Psoas muscle (tissue), 7 donors: ENCODE measurements at regions not wholly inside any gene's neighbourhood (a gene's known extent, or its start where the extent isn't known, plus 50 kb on each side); places are given as distances from the start of the nearest gene placed in this dataset.

Experiments
- ATAC-seq, 4 donors: fragments of 200-7000 bp; cut with Tn5 transposase; one replicate each; pipeline ENCODE4 v1.9.1; 2020; ENCODE audit warnings: moderate library complexity in 3 of 4, mild to moderate bottlenecking in 2 of 4
- DNase-seq, 2 donors: peaks; one replicate each; pipeline ENCODE4 v3.0.0-alpha.2; 2020
- H3K27ac ChIP-seq: fragments of 200-600 bp; one replicate; pipeline ENCODE4 v1.8.0; 2022
- H3K27me3 ChIP-seq, 3 donors: fragments of 200-600 bp in 1 of 3; one replicate each; pipeline versions ENCODE4 v1.6.1 to v1.8.0; 2013 to 2022; ENCODE audit warnings: low read length in 2 of 3, mild to moderate bottlenecking in 2 of 3, moderate library complexity in 1 of 3; ENCODE audit not compliant: insufficient read depth in 3 of 3
- H3K36me3 ChIP-seq, 2 donors: fragments of 200-600 bp in 1 of 2; one replicate each; pipeline versions ENCODE4 v1.6.1 to v1.8.0; 2013 to 2022; ENCODE audit warnings: low read depth in 1 of 2, mild to moderate bottlenecking in 1 of 2, moderate library complexity in 1 of 2; ENCODE audit not compliant: insufficient read depth in 1 of 2
- H3K4me1 ChIP-seq: fragments of 200-600 bp; one replicate; pipeline ENCODE4 v1.8.0; 2022
- H3K4me3 ChIP-seq: fragments of 200-600 bp; one replicate; pipeline ENCODE4 v1.8.0; 2022; ENCODE audit warnings: mild to moderate bottlenecking
- H3K9me3 ChIP-seq: fragments of 200-600 bp; one replicate; pipeline ENCODE4 v1.8.0; 2022
- WGBS, 3 donors: extraction: QIAGEN DNeasy Blood & Tissue Kit; methylation state at CpG; one replicate each; pipeline versions ENCODE4 v1.1.6 to v1.1.7; 2013; 5-methylcytosine and 5-hydroxymethylcytosine counted together
- intact Hi-C, 2 donors: fragments of 100-400 bp; cut with DNase I; formaldehyde crosslinking; loops; one replicate each; pipeline versions ENCODE4 v1.11.0 to v1.14.2; 2022
- TF ChIP-seq, protein P1 (sequence below): fragments of 200-600 bp; IDR thresholded peaks from one replicate; pipeline ENCODE4 v1.8.0; 2022; ENCODE audit warnings: antibody characterized with exemption
- donor health status: healthy with polysubstance abuse.
- donor health status: DM: no; HTN: no; CAD: no; lungs with moderate emphysema.
- donor health status: Bipolar disorder and iron deficiency.
- donor health status: healthy.
- donor health status: DM: yes; HTN: yes; CAD: no.
- donor health status: DM: no; HTN: no; CAD: no.
- donor health status: DM: yes; HTN: yes; CAD: no.

DNA sequence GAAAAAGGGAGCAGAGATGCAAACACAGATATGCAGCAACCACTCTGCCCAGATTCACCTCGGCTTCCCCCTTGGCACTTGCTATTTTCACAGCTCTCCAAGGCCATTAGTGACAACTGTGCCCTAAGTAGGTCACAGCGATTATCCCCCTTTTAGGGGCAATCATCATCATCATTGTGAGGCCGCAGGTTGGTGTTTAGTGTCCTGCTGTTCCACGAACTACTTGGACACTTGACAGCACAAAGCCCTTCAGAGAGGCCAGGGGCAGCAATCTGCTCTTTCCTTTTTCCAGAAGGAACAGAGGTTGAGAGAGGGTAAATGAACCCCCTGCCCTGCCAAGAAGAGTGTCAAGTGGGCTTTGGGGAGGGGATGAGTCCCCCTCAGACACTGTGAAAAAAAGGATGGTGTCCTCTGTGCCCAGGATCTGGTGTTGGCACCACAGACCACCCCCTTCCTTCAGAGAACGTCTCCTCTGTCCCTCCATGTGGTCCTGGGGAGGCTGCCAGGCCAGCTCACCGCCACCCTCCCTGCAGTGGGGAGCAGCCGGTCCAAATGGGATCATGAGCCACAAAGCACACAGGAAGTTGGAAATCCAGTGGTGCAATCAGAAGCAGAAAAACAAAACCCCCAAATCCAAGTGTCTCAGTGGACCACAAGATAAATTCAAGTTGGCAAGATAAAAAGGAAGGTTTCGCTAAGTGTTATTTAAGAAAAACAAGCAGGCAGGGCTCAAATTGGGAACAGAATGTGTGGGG, 78.4 kb upstream of the MED9 start:
- no peaks in the 10 kb centered on the region for H3K27me3 ChIP-seq
- TF ChIP-seq, protein P1, sequence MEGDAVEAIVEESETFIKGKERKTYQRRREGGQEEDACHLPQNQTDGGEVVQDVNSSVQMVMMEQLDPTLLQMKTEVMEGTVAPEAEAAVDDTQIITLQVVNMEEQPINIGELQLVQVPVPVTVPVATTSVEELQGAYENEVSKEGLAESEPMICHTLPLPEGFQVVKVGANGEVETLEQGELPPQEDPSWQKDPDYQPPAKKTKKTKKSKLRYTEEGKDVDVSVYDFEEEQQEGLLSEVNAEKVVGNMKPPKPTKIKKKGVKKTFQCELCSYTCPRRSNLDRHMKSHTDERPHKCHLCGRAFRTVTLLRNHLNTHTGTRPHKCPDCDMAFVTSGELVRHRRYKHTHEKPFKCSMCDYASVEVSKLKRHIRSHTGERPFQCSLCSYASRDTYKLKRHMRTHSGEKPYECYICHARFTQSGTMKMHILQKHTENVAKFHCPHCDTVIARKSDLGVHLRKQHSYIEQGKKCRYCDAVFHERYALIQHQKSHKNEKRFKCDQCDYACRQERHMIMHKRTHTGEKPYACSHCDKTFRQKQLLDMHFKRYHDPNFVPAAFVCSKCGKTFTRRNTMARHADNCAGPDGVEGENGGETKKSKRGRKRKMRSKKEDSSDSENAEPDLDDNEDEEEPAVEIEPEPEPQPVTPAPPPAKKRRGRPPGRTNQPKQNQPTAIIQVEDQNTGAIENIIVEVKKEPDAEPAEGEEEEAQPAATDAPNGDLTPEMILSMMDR, result no peak
- peak overlapping the region; percentile 41 for H3K27ac ChIP-seq
- ATAC-seq, result peak; percentile 39 to 82 (median 52)
- H3K4me1 ChIP-seq, result no peaks in the 10 kb centered on the region
- H3K4me3 ChIP-seq, result no peak overlapping the region
- intact Hi-C loops, result no loop called here
- peaks cover 3% of the 10 kb centered on the region for H3K9me3 ChIP-seq
- DNase-seq, result peak; percentile 70 to 87
- H3K36me3 ChIP-seq, result no peaks in the 10 kb centered on the region
- 34 to 46% (median 43%) methylated on average over 8 of the region's 8 CpGs for WGBS, 3 donors

DNA sequence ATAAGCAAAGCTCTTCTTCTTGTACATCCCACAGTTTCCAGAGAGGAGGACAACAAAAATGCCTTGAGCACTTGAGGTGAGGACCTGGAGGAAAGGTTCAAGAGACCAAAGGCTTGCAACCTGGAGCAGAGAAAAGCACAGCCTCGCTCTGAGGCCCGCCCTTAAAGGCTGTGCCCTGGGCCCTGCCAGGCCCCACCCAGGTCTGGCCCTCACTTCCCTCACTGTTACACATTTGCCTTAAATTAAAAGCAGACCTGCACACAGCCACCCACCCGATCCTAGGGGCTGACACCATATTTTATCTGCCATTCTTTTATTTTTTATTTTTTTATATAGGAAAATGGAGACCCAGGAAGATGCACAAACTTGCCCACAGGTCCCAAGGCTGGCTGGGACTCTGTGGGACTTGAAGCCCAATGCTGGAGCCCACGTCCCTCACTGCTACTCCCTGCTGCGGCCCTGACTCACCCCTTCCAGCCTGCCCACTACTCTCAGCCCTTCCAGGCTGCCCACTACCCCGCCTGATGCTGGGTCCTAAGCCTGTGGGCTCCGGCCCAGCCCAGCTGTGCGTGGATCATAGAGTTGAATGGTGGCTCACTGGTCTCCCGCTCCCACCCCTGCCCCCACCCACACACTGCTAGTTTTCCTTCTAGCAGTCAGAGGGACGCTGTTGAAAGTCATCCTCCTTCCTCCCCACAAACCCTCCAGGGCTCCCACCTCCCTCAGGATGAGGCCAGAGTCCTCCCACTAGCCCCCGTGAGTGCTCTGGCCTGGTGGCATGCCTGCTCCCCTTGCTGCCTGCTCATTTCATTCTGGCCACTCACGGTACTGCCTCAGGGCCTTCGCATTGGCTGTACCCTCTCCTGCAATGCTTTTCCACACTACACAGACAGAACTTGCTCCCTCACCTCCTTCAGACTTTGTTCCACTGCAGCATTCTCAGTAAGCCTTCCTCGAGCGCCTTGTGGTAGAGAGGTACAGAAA, 77.6 kb upstream of the MED9 start:
- peak in 2 of 4 donors; percentile 34 to 70 for ATAC-seq
- Histone ChIP-seq H3K4me1 (no peaks in the 10 kb centered on the region), H3K36me3 (no peaks in the 10 kb centered on the region), H3K27ac (peak overlapping the region; percentile 4), H3K9me3 (peaks cover 3% of the 10 kb centered on the region), H3K27me3 (no peaks in the 10 kb centered on the region), H3K4me3 (no peak overlapping the region)
- 70 to 80% (median 71%) methylated on average over 15 of the region's 15 CpGs for WGBS, 3 donors
- TF ChIP-seq, protein P1, result no peak
- intact Hi-C loops, result no loop called here
- peak; percentile 41 to 74 for DNase-seq

DNA sequence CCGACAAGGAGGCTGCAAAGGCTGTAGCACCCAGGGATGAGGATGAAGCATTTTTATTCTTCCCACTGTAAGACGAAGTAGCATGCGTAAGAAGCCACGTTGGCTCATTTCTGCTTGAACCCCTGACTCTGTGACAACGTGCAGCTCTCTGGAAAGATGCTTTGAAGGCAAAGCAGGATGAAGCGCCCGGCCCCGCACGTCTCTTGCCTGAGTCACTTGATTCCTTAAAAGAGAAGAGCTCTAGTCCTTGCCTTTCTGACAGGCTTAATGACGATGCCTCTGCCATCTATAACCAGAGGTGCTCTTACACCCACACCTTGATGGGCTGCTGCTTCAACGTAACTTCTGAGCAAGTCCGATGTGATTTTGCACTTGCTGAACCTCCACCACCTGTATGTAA, 76.7 kb upstream of the MED9 start:
- DNase-seq (no peak), ATAC-seq (no peak)
- Histone ChIP-seq H3K9me3 (peaks cover 3% of the 10 kb centered on the region), H3K36me3 (no peaks in the 10 kb centered on the region), H3K4me1 (no peaks in the 10 kb centered on the region), H3K27me3 (no peaks in the 10 kb centered on the region), H3K4me3 (no peak overlapping the region), H3K27ac (no peak overlapping the region)
- TF ChIP-seq, protein P1, result no peak
- intact Hi-C loops, result no loop called here
- 91 to 92% (median 91%) methylated on average over 12 of the region's 12 CpGs for WGBS, 3 donors

DNA sequence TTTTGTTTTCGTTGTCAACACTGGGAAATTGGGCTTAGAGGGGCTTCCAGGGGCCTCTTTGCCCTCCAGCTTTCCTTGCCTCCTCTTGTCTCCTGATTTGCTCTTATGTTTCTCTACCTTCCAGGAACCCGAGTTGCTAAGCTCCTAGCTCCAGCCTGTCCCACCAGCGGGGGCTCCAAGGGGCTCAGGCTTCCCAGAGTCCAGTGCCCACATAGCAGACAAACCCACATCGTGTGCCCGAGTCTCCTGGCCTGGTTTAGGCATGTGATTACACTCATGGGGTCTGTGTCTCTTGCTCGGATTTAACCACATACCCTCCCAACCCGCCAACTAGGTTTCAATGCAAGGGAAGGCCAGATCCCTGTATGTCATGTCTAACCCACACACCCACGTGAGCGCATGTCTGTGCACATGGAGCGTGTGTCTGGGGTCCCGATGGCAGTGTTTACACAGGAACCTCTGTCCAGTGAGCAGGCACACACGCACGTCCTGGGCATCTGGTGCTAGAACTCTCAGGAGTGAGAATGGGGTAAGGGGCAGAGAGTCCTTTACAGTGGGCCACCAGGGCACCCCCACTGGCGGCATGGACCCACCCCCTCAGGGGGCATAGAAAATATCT, 76.1 kb upstream of the MED9 start:
- Histone ChIP-seq H3K36me3 (no peaks in the 10 kb centered on the region), H3K4me1 (no peaks in the 10 kb centered on the region), H3K27me3 (no peaks in the 10 kb centered on the region), H3K9me3 (peaks cover 3% of the 10 kb centered on the region), H3K27ac (no peak overlapping the region), H3K4me3 (no peak overlapping the region)
- DNase-seq (peak in 1 of 2 donors; percentile 29), ATAC-seq (no peak)
- TF ChIP-seq, protein P1, result no peak
- intact Hi-C loops, result no loop called here
- 86 to 90% (median 89%) methylated on average over 14 of the region's 14 CpGs for WGBS, 3 donors
